ENCODE measurements at regions not wholly inside any gene's neighbourhood (a gene's known extent, or its start where the extent isn't known, plus 50 kb on each side); places are given as distances from the start of the nearest gene placed in this dataset.

DNA sequence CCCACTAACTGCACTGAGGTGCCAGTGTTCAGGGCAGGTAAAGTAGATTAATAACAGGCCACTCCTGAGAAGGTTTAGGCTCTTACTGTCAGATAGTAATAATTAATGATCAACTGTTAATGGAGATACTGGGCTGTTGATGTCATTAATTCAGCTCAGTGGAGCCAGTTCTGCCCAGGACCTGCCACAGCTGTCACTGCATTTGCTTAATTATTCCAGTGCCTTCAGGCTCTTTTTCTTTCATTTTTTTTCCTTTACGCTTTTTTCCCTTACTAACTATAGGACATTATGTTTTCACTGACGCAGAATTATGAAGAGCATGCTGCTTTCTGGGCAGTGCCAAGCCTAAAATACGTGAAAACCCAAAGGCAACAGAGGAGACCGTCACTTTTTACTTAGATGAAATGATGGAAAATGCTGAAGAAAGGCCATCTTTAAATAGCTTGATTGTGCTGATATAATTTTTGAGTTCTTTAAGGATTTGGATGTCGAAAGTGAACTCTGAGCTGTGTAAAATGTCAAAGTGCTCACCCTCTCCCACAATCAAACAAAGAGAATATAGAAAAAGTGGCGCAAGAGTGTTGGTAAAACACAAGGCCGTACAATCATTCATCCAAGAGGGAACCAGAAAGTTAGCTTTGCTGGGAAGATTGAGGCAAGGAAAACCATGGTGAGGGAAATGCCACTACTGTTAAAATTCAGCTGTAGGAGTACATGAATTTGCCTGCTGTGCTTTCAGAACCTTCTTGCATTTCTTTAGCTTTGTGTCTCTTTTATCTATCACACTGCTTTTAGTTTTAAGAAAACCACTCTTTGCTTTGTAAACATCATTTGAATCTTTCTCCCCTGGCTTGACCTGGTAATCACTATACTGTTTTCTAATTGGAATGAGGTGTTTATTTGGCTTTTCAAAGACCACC is 192.0 kb upstream of the ZEB2 start:
- no peak for TF ChIP-seq EZH2 (IDR thresholded peaks at IDR 0.05; ENCODE audit: borderline replicate concordance, insufficient read depth, low read depth, low read length, poor library complexity, severe bottlenecking)
- TF ChIP-seq, protein P1, sequence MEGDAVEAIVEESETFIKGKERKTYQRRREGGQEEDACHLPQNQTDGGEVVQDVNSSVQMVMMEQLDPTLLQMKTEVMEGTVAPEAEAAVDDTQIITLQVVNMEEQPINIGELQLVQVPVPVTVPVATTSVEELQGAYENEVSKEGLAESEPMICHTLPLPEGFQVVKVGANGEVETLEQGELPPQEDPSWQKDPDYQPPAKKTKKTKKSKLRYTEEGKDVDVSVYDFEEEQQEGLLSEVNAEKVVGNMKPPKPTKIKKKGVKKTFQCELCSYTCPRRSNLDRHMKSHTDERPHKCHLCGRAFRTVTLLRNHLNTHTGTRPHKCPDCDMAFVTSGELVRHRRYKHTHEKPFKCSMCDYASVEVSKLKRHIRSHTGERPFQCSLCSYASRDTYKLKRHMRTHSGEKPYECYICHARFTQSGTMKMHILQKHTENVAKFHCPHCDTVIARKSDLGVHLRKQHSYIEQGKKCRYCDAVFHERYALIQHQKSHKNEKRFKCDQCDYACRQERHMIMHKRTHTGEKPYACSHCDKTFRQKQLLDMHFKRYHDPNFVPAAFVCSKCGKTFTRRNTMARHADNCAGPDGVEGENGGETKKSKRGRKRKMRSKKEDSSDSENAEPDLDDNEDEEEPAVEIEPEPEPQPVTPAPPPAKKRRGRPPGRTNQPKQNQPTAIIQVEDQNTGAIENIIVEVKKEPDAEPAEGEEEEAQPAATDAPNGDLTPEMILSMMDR (IDR thresholded peaks at IDR 0.05) = no peak
